ENCODE measurements at regions not wholly inside any gene's neighbourhood (a gene's known extent, or its start where the extent isn't known, plus 50 kb on each side); places are given as distances from the start of the nearest gene placed in this dataset.

DNA sequence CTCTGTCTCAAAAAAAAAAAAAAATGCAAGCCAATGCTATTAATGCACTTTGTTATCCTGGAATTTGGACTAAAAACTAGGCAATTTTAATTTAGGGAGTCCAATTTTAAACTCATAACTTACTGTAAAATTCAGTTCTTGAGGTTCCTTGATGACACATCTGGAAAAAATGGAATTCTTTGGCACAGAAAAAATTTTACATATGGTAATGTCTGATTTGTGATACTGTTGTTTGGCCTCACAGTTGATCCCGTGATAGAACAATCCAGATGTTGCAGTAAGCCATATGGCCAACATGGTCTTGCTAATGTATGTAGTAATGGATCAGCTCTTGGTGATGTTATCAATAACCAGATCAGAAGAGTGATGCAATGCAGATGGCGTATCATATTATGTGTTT is 1089.8 kb downstream of the FLRT2 start:
- TF ChIP-seq EZH2 (IDR thresholded peaks at IDR 0.05; ENCODE audit: borderline replicate concordance, low read depth, low read length, severe bottlenecking) = no peak
- TF ChIP-seq, protein P1, sequence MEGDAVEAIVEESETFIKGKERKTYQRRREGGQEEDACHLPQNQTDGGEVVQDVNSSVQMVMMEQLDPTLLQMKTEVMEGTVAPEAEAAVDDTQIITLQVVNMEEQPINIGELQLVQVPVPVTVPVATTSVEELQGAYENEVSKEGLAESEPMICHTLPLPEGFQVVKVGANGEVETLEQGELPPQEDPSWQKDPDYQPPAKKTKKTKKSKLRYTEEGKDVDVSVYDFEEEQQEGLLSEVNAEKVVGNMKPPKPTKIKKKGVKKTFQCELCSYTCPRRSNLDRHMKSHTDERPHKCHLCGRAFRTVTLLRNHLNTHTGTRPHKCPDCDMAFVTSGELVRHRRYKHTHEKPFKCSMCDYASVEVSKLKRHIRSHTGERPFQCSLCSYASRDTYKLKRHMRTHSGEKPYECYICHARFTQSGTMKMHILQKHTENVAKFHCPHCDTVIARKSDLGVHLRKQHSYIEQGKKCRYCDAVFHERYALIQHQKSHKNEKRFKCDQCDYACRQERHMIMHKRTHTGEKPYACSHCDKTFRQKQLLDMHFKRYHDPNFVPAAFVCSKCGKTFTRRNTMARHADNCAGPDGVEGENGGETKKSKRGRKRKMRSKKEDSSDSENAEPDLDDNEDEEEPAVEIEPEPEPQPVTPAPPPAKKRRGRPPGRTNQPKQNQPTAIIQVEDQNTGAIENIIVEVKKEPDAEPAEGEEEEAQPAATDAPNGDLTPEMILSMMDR (IDR thresholded peaks at IDR 0.05; ENCODE audit: borderline replicate concordance, extremely low read depth, low read length, poor library complexity, severe bottlenecking) = no peak
- H3K9ac ChIP-seq (ENCODE audit: low read depth, low read length) = no peak overlapping the region
- no peak overlapping the region for H3K4me2 ChIP-seq (ENCODE audit: insufficient read depth, low read length)
- H3K4me1 ChIP-seq (ENCODE audit: insufficient read depth, low read length) = no peaks in the 10 kb centered on the region
- no peaks in the 10 kb centered on the region for H4K20me1 ChIP-seq (ENCODE audit: insufficient read depth, low read length)
- ATAC-seq (ENCODE audit: insufficient read depth, low read depth) = no peak
- no peaks in the 10 kb centered on the region for H3K36me3 ChIP-seq (ENCODE audit: insufficient read depth, low read length)
- DNase-seq = no peak
- no peaks in the 10 kb centered on the region for H3K79me2 ChIP-seq (ENCODE audit: insufficient read depth, low read length)
- H2AFZ ChIP-seq (ENCODE audit: low read depth, low read length) = no peak overlapping the region
- no peak overlapping the region for H3K4me3 ChIP-seq (ENCODE audit: low read depth in 1 of 2, low read length in 2 of 2)
- no peaks in the 10 kb centered on the region for H3K9me3 ChIP-seq (ENCODE audit: insufficient read depth, low read length, severe bottlenecking)
- no peak overlapping the region for H3K27ac ChIP-seq (ENCODE audit: low read length)
- H3K27me3 ChIP-seq (ENCODE audit: insufficient read depth, low read length, poor library complexity) = no peaks in the 10 kb centered on the region

DNA sequence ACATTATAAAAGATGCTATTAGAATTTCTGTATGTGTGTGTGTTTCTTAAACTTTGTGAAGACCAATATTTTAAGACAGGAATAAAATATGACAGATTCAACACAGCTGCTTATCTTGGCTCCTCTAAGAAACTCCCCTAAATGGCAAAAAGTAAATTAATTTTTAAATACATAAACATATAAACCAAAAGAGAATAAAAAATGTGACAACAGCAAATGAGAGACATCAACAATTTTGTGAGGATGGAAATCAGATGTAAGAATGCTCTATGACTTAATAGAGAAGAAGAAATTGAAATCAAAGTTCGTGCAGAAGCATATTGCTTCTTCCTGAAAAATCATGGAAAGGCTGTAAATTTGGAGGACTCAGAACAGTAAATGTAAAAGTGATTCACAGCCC is 1083.8 kb downstream of the FLRT2 start:
- H3K27me3 ChIP-seq (ENCODE audit: insufficient read depth, low read length, poor library complexity) = no peaks in the 10 kb centered on the region
- no peak for DNase-seq
- H2AFZ ChIP-seq (ENCODE audit: low read depth, low read length) = no peak overlapping the region
- TF ChIP-seq EZH2 (IDR thresholded peaks at IDR 0.05; ENCODE audit: borderline replicate concordance, low read depth, low read length, severe bottlenecking) = no peak
- TF ChIP-seq, protein P1 (IDR thresholded peaks at IDR 0.05; ENCODE audit: borderline replicate concordance, extremely low read depth, low read length, poor library complexity, severe bottlenecking) = no peak
- no peak overlapping the region for H3K27ac ChIP-seq (ENCODE audit: low read length)
- no peaks in the 10 kb centered on the region for H3K9me3 ChIP-seq (ENCODE audit: insufficient read depth, low read length, severe bottlenecking)
- no peaks in the 10 kb centered on the region for H3K4me1 ChIP-seq (ENCODE audit: insufficient read depth, low read length)
- H3K79me2 ChIP-seq (ENCODE audit: insufficient read depth, low read length) = no peaks in the 10 kb centered on the region
- no peak overlapping the region for H3K4me3 ChIP-seq (ENCODE audit: low read depth in 1 of 2, low read length in 2 of 2)
- ATAC-seq (ENCODE audit: insufficient read depth, low read depth) = no peak
- no peaks in the 10 kb centered on the region for H4K20me1 ChIP-seq (ENCODE audit: insufficient read depth, low read length)
- no peak overlapping the region for H3K9ac ChIP-seq (ENCODE audit: low read depth, low read length)
- H3K4me2 ChIP-seq (ENCODE audit: insufficient read depth, low read length) = no peak overlapping the region
- no peaks in the 10 kb centered on the region for H3K36me3 ChIP-seq (ENCODE audit: insufficient read depth, low read length)

DNA sequence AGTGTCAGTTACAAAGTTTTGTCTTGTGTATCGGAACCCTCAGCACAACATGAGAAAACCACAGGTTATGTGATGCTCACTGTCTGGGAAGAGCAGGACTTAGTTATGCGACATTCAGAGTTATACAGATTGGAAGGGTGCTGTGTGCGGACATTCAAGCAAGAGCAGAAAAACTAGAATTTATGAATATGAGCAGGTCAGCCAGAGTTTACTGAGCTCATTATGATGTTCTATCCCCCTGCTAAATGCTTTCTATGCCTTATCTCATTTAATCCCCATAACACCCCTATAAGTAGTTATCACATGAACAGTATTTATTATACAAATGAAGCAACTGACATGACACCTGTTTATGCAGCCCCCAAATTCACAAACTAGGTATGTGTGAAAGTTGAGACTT is 1083.2 kb downstream of the FLRT2 start:
- H3K9ac ChIP-seq (ENCODE audit: low read depth, low read length) = no peak overlapping the region
- TF ChIP-seq, protein P1 (IDR thresholded peaks at IDR 0.05; ENCODE audit: borderline replicate concordance, extremely low read depth, low read length, poor library complexity, severe bottlenecking) = no peak
- no peaks in the 10 kb centered on the region for H3K9me3 ChIP-seq (ENCODE audit: insufficient read depth, low read length, severe bottlenecking)
- no peak overlapping the region for H2AFZ ChIP-seq (ENCODE audit: low read depth, low read length)
- no peak overlapping the region for H3K4me2 ChIP-seq (ENCODE audit: insufficient read depth, low read length)
- H3K4me3 ChIP-seq (ENCODE audit: low read depth in 1 of 2, low read length in 2 of 2) = no peak overlapping the region
- H4K20me1 ChIP-seq (ENCODE audit: insufficient read depth, low read length) = no peaks in the 10 kb centered on the region
- H3K27me3 ChIP-seq (ENCODE audit: insufficient read depth, low read length, poor library complexity) = no peaks in the 10 kb centered on the region
- H3K36me3 ChIP-seq (ENCODE audit: insufficient read depth, low read length) = no peaks in the 10 kb centered on the region
- no peaks in the 10 kb centered on the region for H3K79me2 ChIP-seq (ENCODE audit: insufficient read depth, low read length)
- no peak overlapping the region for H3K27ac ChIP-seq (ENCODE audit: low read length)
- DNase-seq (no peak), ATAC-seq (ENCODE audit: insufficient read depth, low read depth) (no peak)
- H3K4me1 ChIP-seq (ENCODE audit: insufficient read depth, low read length) = no peaks in the 10 kb centered on the region

DNA sequence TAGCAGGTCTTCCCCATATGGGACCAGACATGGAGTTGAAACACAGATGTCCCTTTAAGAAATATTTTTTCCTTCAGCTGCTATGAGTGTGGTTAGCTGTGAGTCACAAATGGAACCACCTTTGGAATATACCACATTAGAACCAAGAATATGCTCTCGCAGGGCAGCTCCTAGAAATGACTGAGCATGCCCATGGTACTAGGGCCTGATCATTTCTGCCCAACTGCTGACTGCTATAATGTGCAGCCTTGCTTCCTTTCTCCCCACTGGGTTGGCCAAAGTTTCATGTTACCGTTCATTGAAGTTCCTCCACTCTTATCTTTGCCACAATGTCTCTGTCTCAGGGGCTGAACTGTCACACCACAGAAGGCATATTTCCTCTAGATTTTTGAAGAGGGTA is 1074.6 kb downstream of the FLRT2 start:
- Histone ChIP-seq H3K9ac (ENCODE audit: low read depth, low read length) (no peak overlapping the region), H3K27ac (ENCODE audit: low read length) (peak overlapping the region; percentile 12; the same call in 1 of the 2 replicates), H3K4me2 (ENCODE audit: insufficient read depth, low read length) (no peak overlapping the region), H4K20me1 (ENCODE audit: insufficient read depth, low read length) (no peaks in the 10 kb centered on the region), H3K27me3 (ENCODE audit: insufficient read depth, low read length, poor library complexity) (no peaks in the 10 kb centered on the region), H3K4me1 (ENCODE audit: insufficient read depth, low read length) (peaks cover 16% of the 10 kb centered on the region), H2AFZ (ENCODE audit: low read depth, low read length) (0 out of 2 replicates have a peak overlapping the region, but pooled peaks have one; percentile 35), H3K79me2 (ENCODE audit: insufficient read depth, low read length) (no peaks in the 10 kb centered on the region), H3K9me3 (ENCODE audit: insufficient read depth, low read length, severe bottlenecking) (no peaks in the 10 kb centered on the region), H3K4me3 (ENCODE audit: low read depth in 1 of 2, low read length in 2 of 2) (no peak overlapping the region), H3K36me3 (ENCODE audit: insufficient read depth, low read length) (no peaks in the 10 kb centered on the region)
- peak; percentile 47 for DNase-seq
- peak; percentile 93 for ATAC-seq (ENCODE audit: insufficient read depth, low read depth)
- TF ChIP-seq, protein P1 (IDR thresholded peaks at IDR 0.05; ENCODE audit: borderline replicate concordance, extremely low read depth, low read length, poor library complexity, severe bottlenecking) = no peak
- no peak for TF ChIP-seq EZH2 (IDR thresholded peaks at IDR 0.05; ENCODE audit: borderline replicate concordance, low read depth, low read length, severe bottlenecking)
